Cerebellar cortex (tissue), 1 donor: ENCODE measurements at regions not wholly inside any gene's neighbourhood (a gene's known extent, or its start where the extent isn't known, plus 50 kb on each side); places are given as distances from the start of the nearest gene placed in this dataset.
"Not testable (repeated sequence)": the region's sequence is repeated elsewhere in the genome, so short reads cannot be mapped to it uniquely, and the experiment has no call there.

ENCODE experiments used
- DNase-seq: peaks from one replicate; pipeline ENCODE4 v3.0.0-alpha.2; 2015; ENCODE audit warnings: low spot score

- DNase-seq: not testable (repeated sequence)
Observed at GRCh38 chr22:25417826-25418225, 146.6 kb upstream of the GRK3 start.

GRCh38 chr22:25419247-25420113 lies 145.0 kb upstream of the GRK3 start:
- DNase-seq: peak; percentile 29

- not testable (repeated sequence) for DNase-seq
Observed at GRCh38 chr22:25420114-25420441, 144.4 kb upstream of the GRK3 start.

GRCh38 chr22:25420471-25420924 lies 144.0 kb upstream of the GRK3 start:
- no peak for DNase-seq

GRCh38 chr22:25420925-25421904 lies 143.3 kb upstream of the GRK3 start:
- DNase-seq: peak; percentile 45

GRCh38 chr22:25426530-25427308 lies 137.8 kb upstream of the GRK3 start:
- not testable (repeated sequence) for DNase-seq

GRCh38 chr22:25431637-25432342 lies 132.7 kb upstream of the GRK3 start:
- not testable (repeated sequence) for DNase-seq

- not testable (repeated sequence) for DNase-seq
Observed at GRCh38 chr22:25433381-25433970, 131.0 kb upstream of the GRK3 start.

- no peak for DNase-seq
Observed at GRCh38 chr22:25437414-25438160, 126.9 kb upstream of the GRK3 start.

GRCh38 chr22:25447067-25447685 lies 117.3 kb upstream of the GRK3 start:
- DNase-seq: peak; percentile 62

GRCh38 chr22:25447686-25448434 lies 116.6 kb upstream of the GRK3 start:
- peak; percentile 90 for DNase-seq

GRCh38 chr22:25448435-25449051 lies 115.9 kb upstream of the GRK3 start:
- DNase-seq: no peak

GRCh38 chr22:25449781-25450317 lies 114.6 kb upstream of the GRK3 start:
- no peak for DNase-seq

- no peak for DNase-seq
Observed at GRCh38 chr22:25451480-25452114, 112.9 kb upstream of the GRK3 start.

GRCh38 chr22:25452116-25452700 lies 112.3 kb upstream of the GRK3 start:
- no peak for DNase-seq

- DNase-seq: no peak
Observed at GRCh38 chr22:25453058-25453457, 111.4 kb upstream of the GRK3 start.

GRCh38 chr22:25453557-25453956 lies 110.9 kb upstream of the GRK3 start:
- no peak for DNase-seq
